GM21423 (cell line): ENCODE measurements at regions not wholly inside any gene's neighbourhood (a gene's known extent, or its start where the extent isn't known, plus 50 kb on each side); places are given as distances from the start of the nearest gene placed in this dataset.
"Not testable (repeated sequence)": the region's sequence is repeated elsewhere in the genome, so short reads cannot be mapped to it uniquely, and the experiment has no call there.

ENCODE experiments used
- ATAC-seq: cut with Tn5 transposase; IDR thresholded peaks from one replicate; pipeline ENCODE4 v1.9.1; 2021; ENCODE audit warnings: mild to moderate bottlenecking, moderate library complexity; ENCODE audit not compliant: unreplicated experiment

DNA sequence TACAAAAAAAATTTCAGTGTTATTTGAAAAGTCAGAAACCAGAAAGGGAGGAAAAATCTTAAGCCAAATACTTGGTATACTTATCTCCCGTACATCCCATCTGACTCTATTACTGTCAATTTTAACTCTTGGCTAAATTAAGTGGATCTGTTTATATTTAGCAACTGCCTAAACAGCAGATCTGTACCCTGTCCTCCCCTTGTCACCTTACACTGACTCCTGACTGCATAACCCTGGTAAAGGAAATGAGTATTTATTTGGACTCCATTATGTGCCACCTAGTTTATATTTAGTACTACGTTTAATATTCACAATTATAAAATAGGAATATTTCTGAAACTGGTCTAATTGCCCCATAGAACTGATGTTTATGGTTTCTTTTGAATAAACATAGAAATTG, 730.2 kb upstream of the GJE1 start:
- ATAC-seq: no peak

GRCh38 chr6:141401851-141402250, 730.9 kb upstream of the GJE1 start:
- ATAC-seq: no peak

DNA sequence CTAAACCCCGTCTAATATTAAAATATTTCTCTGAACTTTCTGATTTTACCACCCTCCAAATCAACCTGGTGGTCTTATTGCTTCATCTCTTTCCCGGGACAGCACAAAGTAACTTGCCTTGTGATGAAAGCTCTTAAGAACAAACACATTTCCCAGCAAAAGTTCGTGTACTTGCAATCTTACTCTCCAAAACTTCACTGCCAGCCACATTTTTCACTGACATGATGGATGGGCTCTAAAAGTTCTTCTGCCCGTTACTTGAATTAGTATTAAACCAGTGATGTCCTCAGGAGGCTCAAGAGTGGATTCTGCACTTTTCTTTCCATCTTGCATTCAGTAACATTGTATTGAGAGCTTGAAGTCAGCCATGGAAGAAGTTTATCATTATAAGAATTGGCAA, 731.6 kb upstream of the GJE1 start:
- ATAC-seq: no peak

- no peak for ATAC-seq
Measured at GRCh38 chr6:141398949-141399348, 733.8 kb upstream of the GJE1 start.

- ATAC-seq: no peak
Measured at GRCh38 chr6:141395443-141396008, 737.2 kb upstream of the GJE1 start.

DNA sequence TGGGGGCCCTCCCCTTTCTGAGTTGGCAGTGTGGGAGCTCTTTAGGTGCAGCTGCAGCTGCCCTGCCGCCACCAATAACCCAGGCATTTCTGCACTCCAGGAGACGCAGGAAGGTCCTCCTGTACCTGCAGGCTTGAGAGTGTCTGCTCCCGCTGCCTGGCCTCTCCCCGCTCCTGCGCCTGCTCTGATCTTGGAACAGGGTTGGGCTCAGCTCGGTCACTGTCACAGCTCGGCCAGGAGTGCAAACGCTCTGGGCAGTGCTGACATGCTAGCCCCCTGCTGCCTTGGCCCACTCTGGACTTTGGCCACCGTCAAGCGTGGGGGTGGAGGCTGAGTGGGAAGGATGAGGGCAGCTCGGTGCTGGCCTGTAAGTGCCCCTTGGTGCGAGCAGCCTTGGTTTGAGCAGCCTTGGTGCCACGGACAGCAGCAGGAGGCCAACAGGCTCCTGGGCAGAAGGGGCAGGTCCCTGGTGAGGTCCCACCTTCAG, 738.1 kb upstream of the GJE1 start:
- ATAC-seq: no peak

- no peak for ATAC-seq
Measured at GRCh38 chr6:141394125-141394536, 738.6 kb upstream of the GJE1 start.

- no peak for ATAC-seq
Measured at GRCh38 chr6:141393405-141394124, 739.2 kb upstream of the GJE1 start.

- ATAC-seq: not testable (repeated sequence)
Measured at GRCh38 chr6:141391135-141391534, 741.6 kb upstream of the GJE1 start.

- ATAC-seq: no peak
Measured at GRCh38 chr6:141388666-141389065, 744.1 kb upstream of the GJE1 start.

GRCh38 chr6:141370438-141370837, 762.3 kb upstream of the GJE1 start:
- no peak for ATAC-seq

DNA sequence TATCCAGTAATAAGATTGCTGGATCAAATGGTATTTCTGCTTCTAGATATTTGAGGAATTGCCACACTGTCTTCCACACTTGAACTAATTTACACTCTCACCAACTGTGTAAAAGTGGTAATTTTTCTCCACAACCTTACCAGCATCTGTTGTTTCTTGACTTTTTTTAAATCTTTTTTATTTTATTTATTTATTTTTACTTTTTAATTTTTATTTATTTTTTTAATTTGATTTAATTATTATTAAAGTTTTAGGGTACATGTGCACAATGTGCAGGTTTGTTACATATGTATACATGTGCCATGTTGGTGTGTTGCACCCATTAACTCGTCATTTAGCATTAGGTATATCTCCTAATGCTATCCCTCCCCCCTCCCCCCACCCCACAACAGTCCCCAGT, 765.9 kb upstream of the GJE1 start:
- ATAC-seq: not testable (repeated sequence)

GRCh38 chr6:141364694-141365093, 768.0 kb upstream of the GJE1 start:
- no peak for ATAC-seq

- no peak for ATAC-seq
Measured at GRCh38 chr6:141364232-141364631, 768.5 kb upstream of the GJE1 start.

GRCh38 chr6:141361559-141361958, 771.2 kb upstream of the GJE1 start:
- ATAC-seq: no peak

DNA sequence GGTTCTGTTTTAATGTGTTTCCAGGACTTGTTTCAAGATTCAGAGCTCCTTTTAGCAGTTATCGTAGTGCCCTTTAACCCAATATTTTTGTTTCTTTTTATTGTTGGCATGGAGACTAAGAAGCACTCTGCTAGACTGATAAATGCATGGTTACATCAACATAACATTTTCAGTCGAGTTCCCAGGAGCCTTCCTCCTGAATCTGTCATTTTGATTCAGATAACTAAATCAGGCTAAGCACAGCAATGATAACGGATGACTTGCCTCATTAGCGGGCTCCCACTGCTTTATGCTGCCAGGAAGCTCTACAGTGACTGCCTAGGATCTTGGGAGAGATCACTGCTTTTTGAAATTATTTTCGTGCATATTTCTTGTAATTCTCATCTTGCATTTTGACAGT, 772.8 kb upstream of the GJE1 start:
- ATAC-seq: no peak

- ATAC-seq: no peak
Measured at GRCh38 chr6:141354191-141354955, 778.4 kb upstream of the GJE1 start.

GRCh38 chr6:141351721-141352120, 781.0 kb upstream of the GJE1 start:
- no peak for ATAC-seq

GRCh38 chr6:141349710-141350109, 783.0 kb upstream of the GJE1 start:
- no peak for ATAC-seq

- ATAC-seq: no peak
Measured at GRCh38 chr6:141347906-141348492, 784.7 kb upstream of the GJE1 start.

GRCh38 chr6:141347086-141347485, 785.6 kb upstream of the GJE1 start:
- no peak for ATAC-seq

DNA sequence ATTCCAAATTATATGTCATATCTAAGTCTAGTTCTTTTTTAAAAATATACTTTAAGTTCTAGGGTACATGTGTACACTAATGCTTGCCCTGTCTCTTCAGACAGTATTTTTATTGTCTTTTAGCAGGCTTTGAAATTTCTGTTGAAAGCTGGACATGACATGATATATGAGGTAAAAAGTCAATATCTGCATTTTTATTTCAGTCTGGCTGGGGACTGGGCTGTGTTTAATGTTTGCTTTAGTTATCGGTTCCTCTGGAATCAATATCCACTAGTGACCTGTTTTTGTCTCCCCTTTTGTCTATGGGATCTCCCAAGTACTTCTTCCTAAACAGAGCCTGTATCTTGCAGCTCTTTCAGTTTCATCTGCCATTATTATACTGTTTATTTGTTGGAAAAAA, 786.2 kb upstream of the GJE1 start:
- ATAC-seq: no peak
